Fibroblast of lung (primary cell): ENCODE measurements at regions not wholly inside any gene's neighbourhood (a gene's known extent, or its start where the extent isn't known, plus 50 kb on each side); places are given as distances from the start of the nearest gene placed in this dataset.
"Not testable (repeated sequence)": the region's sequence is repeated elsewhere in the genome, so short reads cannot be mapped to it uniquely, and the experiment has no call there.

Experiments used
- DNase-seq, 2 donors: peaks; one replicate each; pipeline versions ENCODE4 v3.0.0 to v3.0.0-alpha.2; 2010; ENCODE audit warnings: low read depth in 2 of 2
- H2AFZ ChIP-seq: 2 replicates; pipeline ENCODE4 v1.5.1; 2012; ENCODE audit warnings: low read length, control low read depth, inconsistent platforms
- H3K27ac ChIP-seq: 2 replicates; pipeline ENCODE4 v1.5.1; 2011; ENCODE audit warnings: low read length, control low read depth; ENCODE audit not compliant: insufficient read depth
- H3K27me3 ChIP-seq: 2 replicates; pipeline ENCODE4 v1.5.1; 2011; ENCODE audit warnings: mild to moderate bottlenecking, low read length; ENCODE audit not compliant: control insufficient read depth, insufficient read depth
- H3K36me3 ChIP-seq: 2 replicates; pipeline ENCODE4 v1.5.1; 2011; ENCODE audit warnings: low read length; ENCODE audit not compliant: control insufficient read depth, insufficient read depth
- H3K4me1 ChIP-seq: 2 replicates; pipeline ENCODE4 v1.5.1; 2011; ENCODE audit warnings: low read length; ENCODE audit not compliant: control insufficient read depth, insufficient read depth; ENCODE audit errors: extremely low read depth
- H3K4me2 ChIP-seq: 2 replicates; pipeline ENCODE4 v1.5.1; 2011; ENCODE audit warnings: low read length, control low read depth; ENCODE audit not compliant: insufficient read depth; ENCODE audit errors: extremely low read depth
- H3K4me3 ChIP-seq, 4 experiments: fragments of 200-600 bp in 1 of 4; sonication (generic) in 1 of 4; replicated peaks in 1 of 4; 2 replicates each; pipeline ENCODE4 v1.5.1; 2011 to 2016; ENCODE audit warnings: low read length in 4 of 4, low read depth in 3 of 4, mild to moderate bottlenecking in 3 of 4, control low read depth in 2 of 4, inconsistent platforms in 1 of 4, mixed read lengths in 1 of 4; ENCODE audit not compliant: insufficient read depth in 1 of 4; ENCODE audit errors: control extremely low read depth in 1 of 4
- H3K79me2 ChIP-seq: 2 replicates; pipeline ENCODE4 v1.5.1; 2012; ENCODE audit warnings: mild to moderate bottlenecking, low read length, inconsistent platforms; ENCODE audit not compliant: control insufficient read depth, insufficient read depth
- H3K9ac ChIP-seq: 2 replicates; pipeline ENCODE4 v1.5.1; 2011; ENCODE audit warnings: mild to moderate bottlenecking, low read length, control low read depth; ENCODE audit not compliant: insufficient read depth
- H3K9me3 ChIP-seq: 2 replicates; pipeline ENCODE4 v1.5.1; 2012; ENCODE audit warnings: low read depth, low read length; ENCODE audit not compliant: control insufficient read depth, insufficient read depth
- H4K20me1 ChIP-seq: 2 replicates; pipeline ENCODE4 v1.5.1; 2011; ENCODE audit warnings: low read length; ENCODE audit not compliant: control insufficient read depth, insufficient read depth; ENCODE audit errors: extremely low read depth
- CTCF ChIP-seq, 2 donors: IDR thresholded peaks in 1 of 2; conservative IDR thresholded peaks in 1 of 2; 1 replicate in 1 of 2; 2 replicates in 1 of 2; pipeline ENCODE4 v1.5.1; 2011 to 2012; ENCODE audit warnings: low read length in 2 of 2, control low read depth in 1 of 2, inconsistent platforms in 1 of 2, low read depth in 1 of 2, mild to moderate bottlenecking in 1 of 2
- EZH2 ChIP-seq: IDR thresholded peaks from 2 replicates; pipeline ENCODE4 v1.5.1; 2012; ENCODE audit warnings: low read length, control low read depth, mild to moderate bottlenecking; ENCODE audit errors: missing control alignments

DNA sequence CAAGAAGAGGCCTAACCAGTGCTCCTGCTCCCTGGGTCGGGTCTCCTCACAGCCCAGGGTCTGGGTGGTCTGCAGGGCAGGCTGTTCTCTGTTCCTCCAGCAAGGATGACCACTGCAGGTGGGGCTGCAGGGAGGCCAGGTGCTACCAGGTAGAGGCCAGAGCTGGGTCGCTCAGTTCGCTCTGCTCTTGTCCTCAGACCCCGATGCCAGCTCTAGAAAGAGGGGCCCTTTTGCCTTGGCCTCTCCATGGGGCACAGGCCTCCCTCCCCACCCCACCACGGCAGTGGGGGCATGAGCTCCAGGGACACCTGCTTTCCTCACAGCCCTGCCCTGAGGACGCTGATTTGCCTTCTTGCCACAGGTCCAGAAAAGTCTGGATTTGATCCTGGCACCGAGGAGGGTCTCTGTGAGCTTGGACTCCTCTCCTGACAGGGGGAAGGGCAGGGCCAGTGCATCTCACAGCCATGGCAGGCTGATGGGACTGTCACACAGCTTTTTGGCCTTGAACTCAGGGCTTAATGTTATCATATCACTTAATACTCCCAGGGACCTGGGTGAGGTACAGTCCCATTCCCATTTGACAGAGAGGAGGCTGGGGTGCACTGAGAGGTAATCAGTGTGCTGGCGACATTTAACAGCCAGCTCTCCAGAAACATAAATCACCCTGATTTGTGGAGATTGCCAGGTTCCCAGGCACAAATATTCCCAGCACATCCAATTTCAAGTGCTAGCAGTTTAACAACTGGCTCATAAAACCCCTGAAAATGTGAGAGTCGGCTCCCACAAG is 273.0 kb upstream of the SFSWAP start:
- no peaks in the 10 kb centered on the region for H3K4me1 ChIP-seq
- no peaks in the 10 kb centered on the region for H3K79me2 ChIP-seq
- H3K27ac ChIP-seq, result no peak overlapping the region
- no peaks in the 10 kb centered on the region for H3K36me3 ChIP-seq
- TF ChIP-seq CTCF (conservative IDR thresholded peaks at IDR 0.05 in 1 of 2, IDR thresholded peaks at IDR 0.05 in 1 of 2; ENCODE audit: low read depth in 1 of 2, low read length in 2 of 2) (no peak), EZH2 (no peak)
- H3K9ac ChIP-seq, result no peak overlapping the region
- H3K9me3 ChIP-seq, result no peaks in the 10 kb centered on the region
- no peak for DNase-seq
- no peak overlapping the region for H3K4me2 ChIP-seq
- H3K4me3 ChIP-seq, result no peak overlapping the region
- no peaks in the 10 kb centered on the region for H4K20me1 ChIP-seq
- H3K27me3 ChIP-seq, result no peaks in the 10 kb centered on the region
- no peak overlapping the region for H2AFZ ChIP-seq

DNA sequence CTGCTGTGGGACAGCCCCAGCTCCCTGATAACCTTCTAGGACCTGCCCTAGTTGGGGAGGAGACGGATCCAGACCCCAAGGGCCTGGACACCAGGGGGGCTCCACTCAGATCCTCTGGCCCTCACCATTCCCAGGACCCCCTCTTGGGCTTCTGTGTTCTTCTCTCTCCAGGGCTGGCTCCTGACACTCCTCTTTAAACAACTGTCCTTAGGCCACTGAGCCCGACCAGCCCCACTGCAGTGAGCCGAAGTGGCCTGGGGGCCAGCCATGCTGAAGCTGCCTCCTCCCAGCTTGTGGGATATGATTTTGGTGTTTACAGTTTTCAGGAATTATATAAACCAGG is 272.4 kb upstream of the SFSWAP start:
- not testable (repeated sequence) for H3K4me1 ChIP-seq, H3K36me3 ChIP-seq, H3K27me3 ChIP-seq, DNase-seq, H4K20me1 ChIP-seq, H2AFZ ChIP-seq, H3K79me2 ChIP-seq, H3K4me3 ChIP-seq, H3K9ac ChIP-seq, H3K27ac ChIP-seq, H3K9me3 ChIP-seq, H3K4me2 ChIP-seq

GRCh38 chr12:131438881-131439280 is 272.0 kb upstream of the SFSWAP start:
- Histone ChIP-seq H3K27ac (no peak overlapping the region), H3K4me1 (no peaks in the 10 kb centered on the region), H4K20me1 (no peaks in the 10 kb centered on the region), H3K4me2 (no peak overlapping the region), H3K9ac (no peak overlapping the region), H3K27me3 (no peaks in the 10 kb centered on the region), H3K9me3 (no peaks in the 10 kb centered on the region), H3K79me2 (no peaks in the 10 kb centered on the region), H3K4me3 (no peak overlapping the region), H2AFZ (no peak overlapping the region), H3K36me3 (no peaks in the 10 kb centered on the region)
- DNase-seq, result no peak
- TF ChIP-seq EZH2 (no peak), CTCF (conservative IDR thresholded peaks at IDR 0.05 in 1 of 2, IDR thresholded peaks at IDR 0.05 in 1 of 2; ENCODE audit: low read depth in 1 of 2, low read length in 2 of 2) (no peak)

DNA sequence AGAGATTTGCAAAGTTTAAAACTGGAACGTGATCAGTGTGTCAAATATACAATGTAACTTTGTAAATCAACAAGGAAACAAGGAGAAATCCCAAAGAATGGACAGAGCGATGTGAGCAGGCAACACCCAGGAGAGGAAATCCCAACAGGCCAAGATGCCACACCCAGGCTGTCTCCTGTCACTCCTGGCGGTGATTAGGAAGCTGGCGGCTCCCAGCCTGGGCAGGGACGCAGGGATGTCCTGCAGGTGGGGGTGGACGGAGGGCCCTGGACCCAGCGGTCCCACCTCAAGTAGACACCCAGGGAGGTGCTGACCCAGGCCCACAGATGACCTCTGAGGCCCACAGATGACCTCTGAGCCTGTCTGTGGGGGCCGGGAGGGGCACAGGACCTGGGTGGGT is 271.1 kb upstream of the SFSWAP start:
- not testable (repeated sequence) for H3K4me2 ChIP-seq, H3K9ac ChIP-seq, H3K27ac ChIP-seq, H3K36me3 ChIP-seq, H3K9me3 ChIP-seq, H3K4me3 ChIP-seq, DNase-seq, H3K4me1 ChIP-seq, H3K27me3 ChIP-seq, H3K79me2 ChIP-seq, H4K20me1 ChIP-seq, H2AFZ ChIP-seq

DNA sequence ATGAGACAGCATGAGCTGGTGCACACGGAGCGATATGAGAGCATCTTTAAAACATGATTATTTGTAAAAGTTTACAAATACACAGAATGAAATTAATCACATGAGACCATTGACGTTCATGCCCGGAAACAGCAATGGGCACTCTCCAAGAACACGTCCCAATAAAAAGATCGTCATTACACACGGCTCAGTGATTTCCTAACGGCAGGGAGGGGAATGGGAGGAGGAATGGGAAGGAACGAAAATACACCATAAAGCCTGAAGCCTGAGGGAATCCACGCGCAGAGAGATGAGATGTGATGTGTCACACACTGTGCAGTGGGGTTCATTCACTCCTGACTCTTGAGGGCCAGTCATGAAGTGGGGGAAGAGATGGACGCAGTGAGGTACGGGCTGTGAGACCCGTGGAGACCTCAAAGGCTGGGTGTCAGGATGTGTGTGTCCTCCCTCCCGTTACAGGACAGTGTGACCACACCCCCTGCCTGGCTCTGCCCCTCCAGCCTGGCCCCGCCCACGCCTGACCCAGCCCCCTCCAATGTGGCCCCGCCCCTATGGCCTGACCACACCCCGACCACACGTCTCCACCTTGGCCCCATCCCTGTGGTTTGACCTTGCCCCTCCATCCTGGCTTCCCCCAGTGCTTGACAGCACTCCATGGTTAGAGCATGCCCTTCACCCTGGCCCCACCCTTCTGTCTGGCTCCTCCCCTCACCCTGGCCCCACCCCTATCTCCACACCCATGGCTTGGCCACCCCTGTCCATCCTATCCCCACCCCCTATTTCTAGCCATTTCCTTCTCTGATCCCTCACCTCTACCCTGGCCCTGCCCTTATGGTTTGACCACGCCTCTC is 270.5 kb upstream of the SFSWAP start:
- not testable (repeated sequence) for H3K4me3 ChIP-seq, H3K4me2 ChIP-seq, H3K9ac ChIP-seq, H2AFZ ChIP-seq, H3K4me1 ChIP-seq, H3K36me3 ChIP-seq, H3K9me3 ChIP-seq, DNase-seq, H3K27ac ChIP-seq, H3K79me2 ChIP-seq, H4K20me1 ChIP-seq, H3K27me3 ChIP-seq
